Thyroid gland (tissue), 4 donors: ENCODE measurements at regions not wholly inside any gene's neighbourhood (a gene's known extent, or its start where the extent isn't known, plus 50 kb on each side); places are given as distances from the start of the nearest gene placed in this dataset.

Experiments
- POLR2A ChIP-seq, 2 donors: fragments of 450-650 bp; IDR thresholded peaks; one replicate each; pipeline ENCODE4 v1.6.1; 2017; ENCODE audit warnings: antibody characterized with exemption in 2 of 2, mild to moderate bottlenecking in 2 of 2, moderate library complexity in 1 of 2
- TF ChIP-seq, protein P1 (sequence below), 6 experiments: fragments of 200-600 bp in 3 of 6; fragments of 450-650 bp in 3 of 6; sonication (generic) in 3 of 6; IDR thresholded peaks; one replicate each; pipeline ENCODE4 v1.5.1; 2016 to 2019; ENCODE audit warnings: antibody characterized with exemption in 6 of 6, mild to moderate bottlenecking in 2 of 6, inconsistent platforms in 1 of 6, moderate library complexity in 1 of 6

DNA sequence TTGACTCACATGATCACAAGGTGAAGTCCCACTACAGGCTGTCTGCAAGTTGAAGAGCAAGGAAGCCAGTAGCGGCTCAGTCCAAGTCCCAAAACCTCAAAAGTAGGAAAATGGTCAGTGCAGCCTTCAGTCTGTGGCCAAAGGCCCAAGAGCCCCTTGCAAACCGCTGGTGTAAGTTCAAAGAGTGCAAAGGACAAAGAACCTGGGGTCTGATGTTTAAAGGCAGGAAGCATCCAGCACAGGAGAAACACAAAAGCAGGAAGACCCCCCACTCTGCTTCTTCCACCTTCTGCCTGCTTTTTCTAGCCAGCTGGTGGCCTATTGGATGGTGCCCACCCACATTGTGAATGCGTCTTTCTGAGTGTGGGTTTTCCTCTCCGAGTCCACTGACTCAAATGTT lies 2222.6 kb downstream of the MRPL39 start:
- TF ChIP-seq, protein P1, sequence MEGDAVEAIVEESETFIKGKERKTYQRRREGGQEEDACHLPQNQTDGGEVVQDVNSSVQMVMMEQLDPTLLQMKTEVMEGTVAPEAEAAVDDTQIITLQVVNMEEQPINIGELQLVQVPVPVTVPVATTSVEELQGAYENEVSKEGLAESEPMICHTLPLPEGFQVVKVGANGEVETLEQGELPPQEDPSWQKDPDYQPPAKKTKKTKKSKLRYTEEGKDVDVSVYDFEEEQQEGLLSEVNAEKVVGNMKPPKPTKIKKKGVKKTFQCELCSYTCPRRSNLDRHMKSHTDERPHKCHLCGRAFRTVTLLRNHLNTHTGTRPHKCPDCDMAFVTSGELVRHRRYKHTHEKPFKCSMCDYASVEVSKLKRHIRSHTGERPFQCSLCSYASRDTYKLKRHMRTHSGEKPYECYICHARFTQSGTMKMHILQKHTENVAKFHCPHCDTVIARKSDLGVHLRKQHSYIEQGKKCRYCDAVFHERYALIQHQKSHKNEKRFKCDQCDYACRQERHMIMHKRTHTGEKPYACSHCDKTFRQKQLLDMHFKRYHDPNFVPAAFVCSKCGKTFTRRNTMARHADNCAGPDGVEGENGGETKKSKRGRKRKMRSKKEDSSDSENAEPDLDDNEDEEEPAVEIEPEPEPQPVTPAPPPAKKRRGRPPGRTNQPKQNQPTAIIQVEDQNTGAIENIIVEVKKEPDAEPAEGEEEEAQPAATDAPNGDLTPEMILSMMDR (IDR thresholded peaks at IDR 0.05) = no peak
- no peak for TF ChIP-seq POLR2A (IDR thresholded peaks at IDR 0.05)
